IPS DF 19.7 (cell line): ENCODE measurements at regions not wholly inside any gene's neighbourhood (a gene's known extent, or its start where the extent isn't known, plus 50 kb on each side); places are given as distances from the start of the nearest gene placed in this dataset.

Source experiments
- DNase-seq: peaks from one replicate; pipeline ENCODE4 v3.0.0-alpha.2; 2013; ENCODE audit warnings: low read depth, low spot score

DNA sequence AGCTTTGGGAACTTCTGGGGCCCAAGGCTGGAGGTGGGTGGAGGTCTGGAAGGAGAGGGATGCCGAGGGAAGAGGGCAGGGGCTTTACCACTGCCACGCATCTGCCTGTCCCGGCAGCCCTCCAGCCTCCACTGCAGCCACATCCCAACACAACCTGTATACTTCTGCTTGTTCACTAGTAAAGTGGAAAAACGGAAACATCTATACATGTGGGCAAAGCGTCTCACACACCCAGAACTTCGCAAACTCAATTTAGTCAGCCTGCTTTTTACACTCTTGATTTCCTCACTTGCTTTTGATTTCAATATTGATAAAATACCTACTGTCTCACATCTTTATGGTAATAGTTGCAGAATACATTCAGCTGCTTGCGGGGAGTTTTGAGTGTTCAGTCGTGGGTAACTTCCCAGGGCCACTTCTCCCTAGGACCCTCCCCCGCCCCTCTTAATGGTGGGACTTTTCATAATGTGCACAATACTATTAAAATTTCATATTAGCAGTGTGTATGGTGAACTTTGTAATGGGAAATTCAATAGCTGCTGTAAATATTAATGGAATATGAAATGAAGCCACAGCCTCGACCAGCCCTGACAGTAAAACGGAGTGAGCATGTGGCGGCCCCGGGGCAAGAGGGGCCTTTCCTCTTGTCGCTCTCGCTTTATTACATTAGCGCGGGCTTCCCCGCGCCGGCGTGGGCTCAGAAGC is 85.2 kb downstream of the NR2F2 start:
- no peak for DNase-seq

DNA sequence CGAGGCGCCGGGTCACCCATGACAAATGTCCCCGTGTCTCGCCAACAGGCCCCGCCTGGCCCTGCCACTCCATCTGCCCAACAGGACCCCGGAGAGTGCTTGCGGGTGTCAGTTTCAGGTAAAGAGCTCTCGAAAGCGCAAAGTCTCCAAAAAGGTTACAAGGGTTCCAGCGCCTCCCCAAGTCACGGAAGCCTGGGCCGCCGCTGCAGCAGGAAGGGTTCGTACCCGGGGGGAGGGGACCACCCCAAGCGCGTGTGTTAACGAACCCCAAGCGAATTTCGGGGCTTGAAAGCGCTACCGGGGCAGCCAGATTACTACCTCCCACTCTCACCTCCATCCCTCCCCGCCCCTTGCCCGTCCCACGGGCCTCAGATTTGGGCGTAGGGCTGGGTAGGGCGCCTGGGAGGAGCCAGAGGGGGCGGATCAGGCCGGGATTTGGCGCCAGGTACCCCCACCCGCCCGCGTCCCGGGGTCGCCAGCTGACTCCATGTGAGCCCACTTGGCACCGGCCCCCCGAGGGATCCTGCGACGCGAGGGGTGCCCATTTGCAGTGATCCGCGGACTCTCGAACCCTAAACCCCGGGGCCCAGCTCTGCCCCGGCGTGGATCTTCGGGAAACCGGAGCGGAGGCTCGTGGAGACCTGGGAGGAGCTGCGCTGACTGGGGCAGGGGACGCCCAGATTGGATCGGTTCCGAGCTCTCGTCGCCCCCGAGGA is 85.9 kb downstream of the NR2F2 start:
- DNase-seq: no peak

DNA sequence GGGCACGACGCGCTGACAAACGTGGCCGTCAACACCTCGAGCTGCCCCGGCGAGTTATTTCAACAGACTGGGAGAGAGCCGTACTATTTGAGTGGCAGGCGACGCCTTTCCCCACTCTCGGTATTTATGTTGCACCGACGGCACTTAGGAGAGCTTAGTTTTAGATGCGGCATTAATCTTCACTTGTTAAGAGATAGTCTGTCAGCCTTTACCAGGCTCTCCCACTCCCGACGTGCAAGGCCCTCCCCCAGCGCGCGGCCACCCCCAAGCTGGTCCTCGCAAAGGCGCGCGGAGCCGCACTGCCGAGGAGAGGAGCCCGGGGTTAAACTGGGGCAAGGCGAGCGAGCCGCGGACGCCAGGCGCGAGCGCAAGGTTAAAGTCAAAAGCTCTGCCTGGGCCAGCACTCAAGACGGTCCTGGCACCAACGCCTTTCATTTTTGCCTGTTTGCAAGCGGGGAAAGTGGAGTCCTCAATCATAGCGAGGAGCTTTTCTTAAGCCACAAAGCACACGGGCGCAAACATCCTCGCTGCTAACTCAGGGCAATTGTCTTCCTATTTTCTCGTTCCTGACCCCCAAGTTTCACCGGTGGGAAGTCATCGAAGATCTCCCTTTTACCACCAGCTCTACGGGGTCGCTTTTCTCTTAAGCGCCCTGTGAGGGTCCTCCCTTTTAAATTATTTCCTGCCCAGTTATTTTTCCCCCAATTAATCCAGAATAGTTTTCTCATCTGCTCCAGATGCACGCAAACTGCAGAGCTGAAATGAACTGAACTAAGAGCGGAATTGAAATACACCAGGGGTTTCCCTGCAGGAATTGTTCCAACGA is 86.6 kb downstream of the NR2F2 start:
- no peak for DNase-seq

DNA sequence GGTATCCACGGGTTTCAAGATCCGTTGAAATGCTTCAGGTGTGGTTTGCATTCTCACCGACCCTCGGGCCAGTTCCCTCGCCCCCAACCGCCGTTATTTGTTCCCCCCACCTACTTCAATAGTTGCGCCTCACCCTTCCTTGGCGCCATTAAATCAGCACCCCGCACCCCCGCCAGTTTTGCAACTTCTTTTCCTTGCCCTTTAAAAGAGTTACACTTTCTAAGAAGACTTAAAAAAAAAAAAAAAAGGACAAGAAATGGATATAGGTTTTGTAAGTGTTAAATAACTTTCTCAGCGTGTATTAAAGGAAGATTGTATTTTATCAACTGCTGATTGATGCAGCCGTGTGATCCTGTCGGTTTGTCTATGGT is 87.2 kb downstream of the NR2F2 start:
- no peak for DNase-seq

GRCh38 chr15:96418146-96418545 is 87.6 kb downstream of the NR2F2 start:
- no peak for DNase-seq

DNA sequence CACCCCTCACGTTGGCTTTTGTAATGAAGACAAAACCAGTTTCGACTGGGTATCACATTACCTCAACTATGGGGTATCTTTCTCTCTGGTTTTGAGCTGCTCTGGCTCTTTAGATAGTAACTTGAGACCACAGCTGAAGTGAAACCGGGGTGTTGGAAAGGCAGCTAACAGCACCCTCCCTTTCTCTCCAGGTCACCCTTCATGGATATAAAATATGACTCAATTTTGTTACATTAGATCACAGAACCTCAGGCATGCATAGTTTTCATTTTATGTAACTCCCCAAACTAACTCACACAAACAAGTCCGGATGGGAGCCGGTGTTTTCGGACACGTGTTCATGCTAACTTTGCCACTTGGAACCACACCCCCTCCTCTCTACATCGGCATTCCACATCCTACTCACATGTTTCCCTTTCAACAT is 90.7 kb downstream of the NR2F2 start:
- DNase-seq: no peak

- no peak for DNase-seq
Observed at GRCh38 chr15:96422125-96422524, 91.6 kb downstream of the NR2F2 start.

DNA sequence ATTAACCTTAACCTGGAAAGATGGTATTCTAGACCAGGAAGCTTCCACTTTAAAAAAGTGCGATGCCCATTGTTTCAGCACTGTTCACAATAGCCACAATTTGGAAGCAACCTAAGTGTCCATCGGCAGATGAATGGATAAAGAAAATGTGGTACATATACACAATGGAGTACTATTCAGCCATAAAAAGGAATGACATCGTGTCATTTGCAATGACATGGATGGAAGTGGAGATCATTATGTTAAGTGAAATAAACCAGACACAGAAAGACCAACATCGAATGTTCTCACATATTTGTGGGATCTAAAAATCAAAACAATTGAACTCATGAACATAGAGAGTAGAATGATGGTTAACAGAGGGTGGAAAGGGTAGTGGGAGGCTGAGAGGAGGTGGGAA is 94.2 kb downstream of the NR2F2 start:
- DNase-seq: no peak

- no peak for DNase-seq
Observed at GRCh38 chr15:96428742-96429141, 98.2 kb downstream of the NR2F2 start.

DNA sequence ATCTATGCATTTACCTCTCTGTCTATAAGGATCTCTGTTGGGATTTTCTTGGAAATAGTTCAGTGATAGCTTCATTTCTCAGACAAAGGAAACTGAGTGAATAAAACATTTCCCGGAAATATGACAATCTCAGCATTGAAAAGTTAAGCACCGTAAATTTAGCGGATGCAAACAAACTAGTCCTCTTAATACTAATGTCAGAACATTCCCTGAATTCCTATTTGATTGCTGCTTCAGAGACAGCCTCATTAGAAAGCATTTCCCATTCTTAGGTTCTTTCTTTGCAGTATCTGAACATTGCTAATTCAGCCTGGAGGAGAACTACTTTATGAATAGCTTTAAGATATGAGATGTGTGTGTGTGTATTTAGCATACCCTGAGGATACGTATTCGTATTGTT is 101.3 kb downstream of the NR2F2 start:
- no peak for DNase-seq

- no peak for DNase-seq
Observed at GRCh38 chr15:96435022-96435421, 104.5 kb downstream of the NR2F2 start.

DNA sequence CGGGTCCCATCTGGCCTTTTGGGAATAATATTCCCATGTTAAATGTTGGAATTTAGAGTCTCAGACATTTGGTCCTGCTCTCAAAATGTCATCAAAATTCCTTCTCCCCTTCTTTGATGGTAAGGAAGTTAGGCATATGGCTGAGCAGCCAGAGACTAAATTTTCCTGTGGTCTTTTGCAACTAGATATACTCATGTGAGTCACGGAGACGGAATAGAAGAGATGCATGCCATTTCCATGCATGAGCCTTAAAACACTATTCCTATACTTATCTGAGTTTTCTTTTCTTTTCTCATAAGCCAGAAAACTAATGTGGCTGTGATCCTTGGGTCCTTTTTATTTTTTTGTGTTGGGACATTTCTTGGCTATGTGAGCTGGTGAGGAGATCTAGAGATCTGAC is 105.3 kb downstream of the NR2F2 start:
- no peak for DNase-seq

DNA sequence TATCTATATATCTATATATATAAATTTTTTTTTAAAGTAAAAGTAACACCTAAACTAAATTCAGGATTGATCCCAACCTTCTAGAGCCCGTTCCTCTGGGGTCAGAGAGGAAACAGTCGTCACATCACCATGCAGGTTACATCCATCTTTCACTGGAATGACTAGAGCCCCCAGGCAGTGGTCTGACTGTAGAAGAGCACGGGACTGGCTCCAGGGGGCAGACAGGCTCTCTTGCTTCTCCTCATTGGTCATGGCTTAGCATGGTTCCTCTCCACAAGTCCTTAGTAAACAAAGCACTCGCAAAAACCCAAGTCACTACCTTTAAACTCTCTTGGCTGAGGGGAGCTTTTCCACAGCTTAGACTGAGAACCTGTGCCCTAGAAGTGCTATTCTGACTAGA is 110.5 kb downstream of the NR2F2 start:
- no peak for DNase-seq

DNA sequence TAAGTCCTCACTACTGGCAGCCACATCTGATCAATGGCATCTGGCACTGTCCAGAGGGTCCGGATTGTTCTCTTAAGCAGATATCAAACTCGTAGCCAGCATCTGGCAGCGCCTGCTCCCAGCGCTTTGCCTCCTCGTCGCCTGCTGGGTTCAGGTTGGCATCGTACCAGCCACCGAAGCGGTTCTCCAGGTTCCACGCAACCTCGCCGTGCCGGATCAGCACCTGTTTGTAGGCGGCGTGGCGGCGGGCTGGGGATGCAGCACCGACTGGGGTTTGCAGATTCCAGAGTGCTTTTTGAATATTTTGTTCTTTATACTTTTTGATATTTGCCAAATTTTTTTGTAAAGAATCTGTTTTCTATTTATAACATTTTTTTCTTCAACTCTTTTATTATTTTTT is 111.6 kb downstream of the NR2F2 start:
- DNase-seq: no peak

GRCh38 chr15:96444865-96445264 is 114.4 kb downstream of the NR2F2 start:
- no peak for DNase-seq

DNA sequence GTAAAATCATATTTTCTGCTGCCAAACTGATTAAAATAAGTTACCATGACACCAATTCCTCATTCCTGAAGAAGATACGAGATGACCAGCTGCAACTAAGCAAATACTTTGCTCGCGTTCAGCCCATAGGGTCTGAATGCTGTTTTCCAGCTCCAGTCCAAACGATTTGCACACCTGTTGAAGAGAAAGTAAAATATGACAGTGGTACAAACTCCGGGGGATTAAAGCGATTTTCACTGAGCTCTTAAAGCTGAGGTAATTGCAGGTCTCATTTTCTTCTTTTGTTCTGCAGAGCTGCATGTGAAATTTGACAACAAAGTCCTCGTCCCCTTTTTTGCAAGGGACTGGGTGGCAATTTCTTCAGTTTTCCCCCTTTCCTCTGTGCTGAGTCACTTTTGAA is 118.4 kb downstream of the NR2F2 start:
- DNase-seq: no peak

- DNase-seq: no peak
Observed at GRCh38 chr15:96457841-96458240, 127.3 kb downstream of the NR2F2 start.

DNA sequence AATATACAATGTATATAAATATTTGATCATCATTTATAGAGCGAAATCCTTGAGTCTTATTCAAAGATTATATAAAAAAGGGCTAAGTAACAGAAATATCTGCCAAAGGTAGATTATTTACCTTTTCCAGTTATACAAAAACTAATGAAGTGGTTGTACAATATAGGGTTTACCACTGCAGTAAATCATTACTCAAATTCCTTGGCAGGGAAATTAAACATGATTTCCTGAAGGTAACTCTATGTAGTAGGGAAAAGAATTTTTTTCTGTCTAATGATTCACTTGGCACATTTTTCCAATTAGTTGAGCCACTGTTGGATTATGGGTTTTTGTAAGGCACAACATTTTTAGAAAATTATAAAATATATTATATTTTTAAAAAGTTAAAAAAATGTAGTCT is 129.6 kb downstream of the NR2F2 start:
- no peak for DNase-seq

- DNase-seq: no peak
Observed at GRCh38 chr15:96462768-96463750, 132.6 kb downstream of the NR2F2 start.

GRCh38 chr15:96466389-96466947 is 136.0 kb downstream of the NR2F2 start:
- DNase-seq: no peak

DNA sequence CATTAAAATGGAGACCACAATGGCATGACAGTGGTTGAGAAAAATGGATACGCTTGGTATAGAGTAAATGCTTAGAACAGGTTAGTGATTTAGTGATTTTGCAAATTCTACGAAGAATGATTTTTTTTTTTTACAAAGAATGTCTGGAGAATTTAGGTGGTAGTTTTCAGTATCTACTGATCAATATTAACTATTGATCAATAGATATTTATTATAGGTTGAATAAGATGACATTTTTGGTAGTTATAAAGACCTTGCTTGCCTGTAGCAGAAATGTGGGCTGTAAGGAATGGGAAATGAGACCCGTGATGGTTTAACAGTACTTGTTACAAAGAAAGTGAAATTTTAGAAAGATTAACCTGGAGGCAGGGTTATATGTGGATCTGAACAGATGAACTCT is 137.5 kb downstream of the NR2F2 start:
- no peak for DNase-seq
